ENCODE measurements at regions not wholly inside any gene's neighbourhood (a gene's known extent, or its start where the extent isn't known, plus 50 kb on each side); places are given as distances from the start of the nearest gene placed in this dataset.

- TF ChIP-seq POLR2A (IDR thresholded peaks at IDR 0.05; ENCODE audit: low read depth, low read length) = no peak
- TF ChIP-seq POLR2AphosphoS5 (IDR thresholded peaks at IDR 0.05; ENCODE audit: low read depth, low read length) = no peak
Measured at GRCh38 chr4:72924814-72925213, 144.7 kb downstream of the COX18 start.
